GM21515 (cell line): ENCODE measurements at regions not wholly inside any gene's neighbourhood (a gene's known extent, or its start where the extent isn't known, plus 50 kb on each side); places are given as distances from the start of the nearest gene placed in this dataset.
"Not testable (repeated sequence)": the region's sequence is repeated elsewhere in the genome, so short reads cannot be mapped to it uniquely, and the experiment has no call there.

Source experiments
- ATAC-seq: cut with Tn5 transposase; IDR thresholded peaks from one replicate; pipeline ENCODE4 v1.9.1; 2021; ENCODE audit not compliant: unreplicated experiment

- ATAC-seq, result not testable (repeated sequence)
Measured at GRCh38 chr2:47690706-47691325, 92.1 kb upstream of the MSH6 start.

GRCh38 chr2:47690132-47690531 is 92.8 kb upstream of the MSH6 start:
- ATAC-seq, result no peak

GRCh38 chr2:47689118-47689517 is 93.8 kb upstream of the MSH6 start:
- peak; percentile 77 for ATAC-seq

- peak; percentile 6 for ATAC-seq
Measured at GRCh38 chr2:47688561-47688960, 94.4 kb upstream of the MSH6 start.

- no peak for ATAC-seq
Measured at GRCh38 chr2:47687856-47688255, 95.1 kb upstream of the MSH6 start.

GRCh38 chr2:47686018-47686417 is 96.9 kb upstream of the MSH6 start:
- no peak for ATAC-seq

GRCh38 chr2:47682216-47682749 is 100.7 kb upstream of the MSH6 start:
- ATAC-seq, result no peak

- no peak for ATAC-seq
Measured at GRCh38 chr2:47676261-47676926, 105.6 kb upstream of the KCNK12 start.

- ATAC-seq, result no peak
Measured at GRCh38 chr2:47675196-47675825, 104.5 kb upstream of the KCNK12 start.

- no peak for ATAC-seq
Measured at GRCh38 chr2:47666332-47666731, 95.5 kb upstream of the KCNK12 start.

GRCh38 chr2:47664817-47665216 is 94.0 kb upstream of the KCNK12 start:
- no peak for ATAC-seq

- no peak for ATAC-seq
Measured at GRCh38 chr2:47662552-47662951, 91.8 kb upstream of the KCNK12 start.

- ATAC-seq, result no peak
Measured at GRCh38 chr2:47661310-47661709, 90.5 kb upstream of the KCNK12 start.

GRCh38 chr2:47660168-47660567 is 89.4 kb upstream of the KCNK12 start:
- no peak for ATAC-seq

- no peak for ATAC-seq
Measured at GRCh38 chr2:47658646-47659320, 88.0 kb upstream of the KCNK12 start.

GRCh38 chr2:47657886-47658489 is 87.2 kb upstream of the KCNK12 start:
- no peak for ATAC-seq

- no peak for ATAC-seq
Measured at GRCh38 chr2:47656715-47657600, 86.2 kb upstream of the KCNK12 start.

GRCh38 chr2:47655563-47655880 is 84.7 kb upstream of the KCNK12 start:
- no peak for ATAC-seq

GRCh38 chr2:47654790-47655562 is 84.2 kb upstream of the KCNK12 start:
- peak; percentile 83 for ATAC-seq
